ENCODE measurements at regions not wholly inside any gene's neighbourhood (a gene's known extent, or its start where the extent isn't known, plus 50 kb on each side); places are given as distances from the start of the nearest gene placed in this dataset.

GRCh38 chr11:115996125-115996807, 492.1 kb upstream of the CADM1 start:
- Histone ChIP-seq H3K27ac (ENCODE audit: low read depth, low read length) (no peak overlapping the region), H3K36me3 (ENCODE audit: control insufficient read depth, insufficient read depth, low read length) (no peaks in the 10 kb centered on the region), H3K9ac (ENCODE audit: extremely low read depth, low read length, poor library complexity, severe bottlenecking) (no peak overlapping the region), H3K4me3 (ENCODE audit: low read length) (no peak overlapping the region), H3K4me1 (ENCODE audit: control insufficient read depth, insufficient read depth, low read length) (no peaks in the 10 kb centered on the region), H3K27me3 (ENCODE audit: control insufficient read depth, insufficient read depth, low read length, poor library complexity, severe bottlenecking) (no peaks in the 10 kb centered on the region), H3K9me3 (ENCODE audit: control insufficient read depth, low read length) (no peaks in the 10 kb centered on the region)
- no peak for DNase-seq
- H3K27ac Mint-ChIP-seq = no peak overlapping the region
- 91 to 92% methylated on average over 3 to 5 of the region's 5 CpGs for WGBS, 2 experiments (ENCODE audit: insufficient coverage in 1 of 2, insufficient read length in 1 of 2)
- TF ChIP-seq CTCF (conservative IDR thresholded peaks at IDR 0.05) = no peak
- H3K27me3 Mint-ChIP-seq (ENCODE audit: insufficient read depth) = peaks cover 37% of the 10 kb centered on the region
- H3K9me3 Mint-ChIP-seq = peaks cover 2% of the 10 kb centered on the region
- no peaks in the 10 kb centered on the region for H3K36me3 Mint-ChIP-seq (ENCODE audit: low read depth)
- no peak overlapping the region for H3K4me3 Mint-ChIP-seq
- H3K4me1 Mint-ChIP-seq = peaks cover 6% of the 10 kb centered on the region

DNA sequence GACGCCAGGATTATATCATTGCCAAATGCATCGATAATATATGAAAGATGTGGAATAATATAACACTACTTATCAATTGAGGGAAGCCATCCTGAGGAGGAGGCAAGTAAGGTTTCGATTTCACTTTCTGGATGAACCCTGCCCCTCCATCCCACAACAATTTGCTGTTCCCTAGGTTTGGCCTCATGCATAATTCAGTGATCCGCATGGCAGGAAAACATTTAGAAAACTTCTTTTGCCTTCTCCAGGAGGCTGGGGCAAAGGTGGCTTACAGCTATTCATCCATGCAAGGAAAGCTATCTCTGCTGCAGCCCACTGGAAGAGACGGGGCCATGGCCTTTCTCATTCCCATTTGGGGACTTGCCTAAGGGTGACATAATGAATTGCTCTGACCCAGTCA, 489.4 kb upstream of the CADM1 start:
- TF ChIP-seq CTCF (conservative IDR thresholded peaks at IDR 0.05) = no peak
- H3K27ac Mint-ChIP-seq = no peak overlapping the region
- no peaks in the 10 kb centered on the region for H3K9me3 ChIP-seq (ENCODE audit: control insufficient read depth, low read length)
- no peaks in the 10 kb centered on the region for H3K36me3 Mint-ChIP-seq (ENCODE audit: low read depth)
- peaks cover 4% of the 10 kb centered on the region for H3K4me1 ChIP-seq (ENCODE audit: control insufficient read depth, insufficient read depth, low read length)
- H3K27me3 ChIP-seq (ENCODE audit: control insufficient read depth, insufficient read depth, low read length, poor library complexity, severe bottlenecking) = no peaks in the 10 kb centered on the region
- H3K27me3 Mint-ChIP-seq (ENCODE audit: insufficient read depth) = peaks cover 27% of the 10 kb centered on the region
- peaks cover 2% of the 10 kb centered on the region for H3K9me3 Mint-ChIP-seq
- no peak overlapping the region for H3K4me3 ChIP-seq (ENCODE audit: low read length)
- DNase-seq = no peak
- no peak overlapping the region for H3K4me3 Mint-ChIP-seq
- WGBS, 2 experiments (ENCODE audit: insufficient coverage in 1 of 2, insufficient read length in 1 of 2) = 74 to 93% methylated on average over 3 to 4 of the region's 5 CpGs
- H3K27ac ChIP-seq (ENCODE audit: low read depth, low read length) = no peak overlapping the region
- no peak overlapping the region for H3K9ac ChIP-seq (ENCODE audit: extremely low read depth, low read length, poor library complexity, severe bottlenecking)
- H3K36me3 ChIP-seq (ENCODE audit: control insufficient read depth, insufficient read depth, low read length) = no peaks in the 10 kb centered on the region
- peaks cover 2% of the 10 kb centered on the region for H3K4me1 Mint-ChIP-seq

GRCh38 chr11:115990004-115990447, 485.8 kb upstream of the CADM1 start:
- DNase-seq = peak; percentile 89
- H3K9ac ChIP-seq (ENCODE audit: extremely low read depth, low read length, poor library complexity, severe bottlenecking) = no peak overlapping the region
- peaks cover 2% of the 10 kb centered on the region for H3K9me3 Mint-ChIP-seq
- no peaks in the 10 kb centered on the region for H3K36me3 Mint-ChIP-seq (ENCODE audit: low read depth)
- H3K27ac Mint-ChIP-seq = no peak overlapping the region
- TF ChIP-seq CTCF (conservative IDR thresholded peaks at IDR 0.05) = peak; percentile 97
- H3K27ac ChIP-seq (ENCODE audit: low read depth, low read length) = no peak overlapping the region
- no peaks in the 10 kb centered on the region for H3K9me3 ChIP-seq (ENCODE audit: control insufficient read depth, low read length)
- H3K4me3 Mint-ChIP-seq = peak overlapping the region; percentile 37
- H3K4me3 ChIP-seq (ENCODE audit: low read length) = no peak overlapping the region
- peaks cover 4% of the 10 kb centered on the region for H3K4me1 Mint-ChIP-seq
- H3K27me3 Mint-ChIP-seq (ENCODE audit: insufficient read depth) = peaks cover 13% of the 10 kb centered on the region
- H3K36me3 ChIP-seq (ENCODE audit: control insufficient read depth, insufficient read depth, low read length) = no peaks in the 10 kb centered on the region
- 68 to 74% methylated on average over 14 to 19 of the region's 19 CpGs for WGBS, 2 experiments (ENCODE audit: insufficient coverage in 1 of 2, insufficient read length in 1 of 2)
- H3K27me3 ChIP-seq (ENCODE audit: control insufficient read depth, insufficient read depth, low read length, poor library complexity, severe bottlenecking) = no peaks in the 10 kb centered on the region
- H3K4me1 ChIP-seq (ENCODE audit: control insufficient read depth, insufficient read depth, low read length) = peaks cover 4% of the 10 kb centered on the region

Data from endodermal cell (in vitro differentiated cells).